Esophagus muscularis mucosa (tissue), 4 donors: ENCODE measurements at regions not wholly inside any gene's neighbourhood (a gene's known extent, or its start where the extent isn't known, plus 50 kb on each side); places are given as distances from the start of the nearest gene placed in this dataset.

Experiments
- DNase-seq: peaks from one replicate; pipeline ENCODE4 v3.0.0-alpha.2; 2017; ENCODE audit errors: extremely low spot score
- H3K27ac ChIP-seq, 4 donors: fragments of 200-600 bp; sonication (generic); replicated peaks in 1 of 4; 1 replicate in 3 of 4; 2 replicates in 1 of 4; pipeline ENCODE4 v1.5.1; 2016 to 2019; ENCODE audit warnings: mild to moderate bottlenecking in 1 of 4
- H3K27me3 ChIP-seq, 4 donors: fragments of 200-600 bp; sonication (generic); one replicate each; pipeline versions ENCODE4 v1.5.1 to v1.6.0; 2016 to 2019
- H3K36me3 ChIP-seq, 4 donors: fragments of 200-600 bp; sonication (generic); one replicate each; pipeline ENCODE4 v1.5.1; 2016 to 2019
- H3K4me1 ChIP-seq, 4 donors: fragments of 200-600 bp; sonication (generic); one replicate each; pipeline ENCODE4 v1.5.1; 2016 to 2019
- H3K4me3 ChIP-seq, 4 donors: fragments of 200-600 bp; sonication (generic); 1 replicate in 2 of 4; 2 replicates in 2 of 4; pipeline ENCODE4 v1.5.1; 2016 to 2019; ENCODE audit warnings: mild to moderate bottlenecking in 4 of 4, moderate library complexity in 1 of 4
- H3K9me3 ChIP-seq, 4 donors: fragments of 200-600 bp; sonication (generic); 1 replicate in 3 of 4; 2 replicates in 1 of 4; pipeline ENCODE4 v1.5.1; 2016 to 2019
- CTCF ChIP-seq, 3 experiments: fragments of 200-600 bp in 2 of 3; fragments of 450-650 bp in 1 of 3; sonication (generic) in 2 of 3; IDR thresholded peaks; one replicate each; pipeline ENCODE4 v1.5.1; 2017 to 2019; ENCODE audit warnings: antibody characterized with exemption in 3 of 3, mild to moderate bottlenecking in 2 of 3, moderate library complexity in 1 of 3
- EP300 ChIP-seq: sonication (generic); formaldehyde crosslinking; IDR thresholded peaks from one replicate; pipeline ENCODE4 v1.6.1; 2017; ENCODE audit warnings: antibody characterized with exemption
- POLR2A ChIP-seq: fragments of 450-650 bp; IDR thresholded peaks from one replicate; pipeline ENCODE4 v1.6.1; 2017; ENCODE audit warnings: antibody characterized with exemption, moderate library complexity, mild to moderate bottlenecking, low read depth
- POLR2AphosphoS5 ChIP-seq, 2 donors: sonication (generic); formaldehyde crosslinking; IDR thresholded peaks; one replicate each; pipeline ENCODE4 v1.6.1; 2017; ENCODE audit warnings: antibody characterized with exemption in 2 of 2
- whole genome bisulfite sequencing: methylation state at CpG from one replicate; pipeline ENCODE4 v1.1.5; 2018; 5-methylcytosine and 5-hydroxymethylcytosine counted together
- intact Hi-C: fragments of 100-400 bp; cut with DNase I; formaldehyde crosslinking; loops from one replicate; pipeline ENCODE4 v1.15.1; 2023

- H3K36me3 ChIP-seq = no peaks in the 10 kb centered on the region
- H3K9me3 ChIP-seq = no peaks in the 10 kb centered on the region
- no peak for DNase-seq
- intact Hi-C loops = no loop called here
- TF ChIP-seq POLR2AphosphoS5 (IDR thresholded peaks at IDR 0.05) (no peak), CTCF (IDR thresholded peaks at IDR 0.05) (no peak), POLR2A (no peak), EP300 (no peak)
- no peaks in the 10 kb centered on the region for H3K4me1 ChIP-seq
- no peak overlapping the region for H3K4me3 ChIP-seq
- H3K27me3 ChIP-seq = peaks cover 0 to 22% (median 0%) of the 10 kb centered on the region in 4 donors
- H3K27ac ChIP-seq = no peak overlapping the region
- WGBS = 62% methylated on average over 11 of the region's 15 CpGs
Observed at GRCh38 chr19:29299416-29300380, 86.7 kb upstream of the UQCRFS1 start.

GRCh38 chr19:29302002-29302928 is 89.3 kb upstream of the UQCRFS1 start:
- no peaks in the 10 kb centered on the region for H3K4me1 ChIP-seq
- intact Hi-C loops = no loop called here
- no peak overlapping the region for H3K27ac ChIP-seq
- H3K27me3 ChIP-seq = peaks cover 0 to 36% (median 0%) of the 10 kb centered on the region in 4 donors
- TF ChIP-seq POLR2A = no peak
- no peak for TF ChIP-seq CTCF (IDR thresholded peaks at IDR 0.05)
- no peak for TF ChIP-seq POLR2AphosphoS5 (IDR thresholded peaks at IDR 0.05)
- TF ChIP-seq EP300 = no peak
- no peaks in the 10 kb centered on the region for H3K36me3 ChIP-seq
- no peak overlapping the region for H3K4me3 ChIP-seq
- 83% methylated on average over 10 of the region's 10 CpGs for WGBS
- no peak for DNase-seq
- H3K9me3 ChIP-seq = no peaks in the 10 kb centered on the region

GRCh38 chr19:29303069-29303718 is 90.2 kb upstream of the UQCRFS1 start:
- no peaks in the 10 kb centered on the region for H3K36me3 ChIP-seq
- no peak for TF ChIP-seq CTCF (IDR thresholded peaks at IDR 0.05)
- no peak for TF ChIP-seq POLR2A
- no peak for TF ChIP-seq POLR2AphosphoS5 (IDR thresholded peaks at IDR 0.05)
- no peak for TF ChIP-seq EP300
- no peaks in the 10 kb centered on the region for H3K9me3 ChIP-seq
- no peaks in the 10 kb centered on the region for H3K4me1 ChIP-seq
- intact Hi-C loops = no loop called here
- WGBS = 84% methylated on average over 11 of the region's 11 CpGs
- H3K4me3 ChIP-seq = no peak overlapping the region
- H3K27ac ChIP-seq = no peak overlapping the region
- no peak for DNase-seq
- peaks cover 0 to 45% (median 0%) of the 10 kb centered on the region in 4 donors for H3K27me3 ChIP-seq

- DNase-seq = no peak
- peaks cover 0 to 50% (median 0%) of the 10 kb centered on the region in 4 donors for H3K27me3 ChIP-seq
- intact Hi-C loops = no loop called here
- 91% methylated on average over 5 of the region's 5 CpGs for WGBS
- no peak overlapping the region for H3K27ac ChIP-seq
- H3K4me3 ChIP-seq = no peak overlapping the region
- no peaks in the 10 kb centered on the region for H3K9me3 ChIP-seq
- no peaks in the 10 kb centered on the region for H3K4me1 ChIP-seq
- TF ChIP-seq POLR2AphosphoS5 (IDR thresholded peaks at IDR 0.05) = no peak
- no peak for TF ChIP-seq EP300
- no peak for TF ChIP-seq POLR2A
- no peaks in the 10 kb centered on the region for H3K36me3 ChIP-seq
Observed at GRCh38 chr19:29303719-29304090, 90.8 kb upstream of the UQCRFS1 start.

GRCh38 chr19:29305268-29305667 is 92.3 kb upstream of the UQCRFS1 start:
- no peaks in the 10 kb centered on the region for H3K36me3 ChIP-seq
- 72% methylated on average over 1 of the region's 1 CpG for WGBS
- DNase-seq = no peak
- H3K4me1 ChIP-seq = no peaks in the 10 kb centered on the region
- no peaks in the 10 kb centered on the region for H3K9me3 ChIP-seq
- H3K4me3 ChIP-seq = no peak overlapping the region
- no peak overlapping the region for H3K27ac ChIP-seq
- peaks cover 0 to 53% (median 0%) of the 10 kb centered on the region in 4 donors for H3K27me3 ChIP-seq
- TF ChIP-seq EP300 = no peak
- TF ChIP-seq POLR2AphosphoS5 (IDR thresholded peaks at IDR 0.05) = no peak
- no peak for TF ChIP-seq CTCF (IDR thresholded peaks at IDR 0.05)
- TF ChIP-seq POLR2A = no peak
- intact Hi-C loops = no loop called here
